Left ventricle myocardium inferior (tissue), 1 donor: ENCODE measurements at regions not wholly inside any gene's neighbourhood (a gene's known extent, or its start where the extent isn't known, plus 50 kb on each side); places are given as distances from the start of the nearest gene placed in this dataset.
"Not testable (repeated sequence)": the region's sequence is repeated elsewhere in the genome, so short reads cannot be mapped to it uniquely, and the experiment has no call there.

ENCODE experiments used
- DNase-seq: peaks from one replicate; pipeline ENCODE4 v3.0.0-alpha.2; 2020
- H3K27ac ChIP-seq: fragments of 200-600 bp; replicated peaks from 2 replicates; pipeline ENCODE4 v1.8.0; 2021
- H3K27me3 ChIP-seq: fragments of 200-600 bp; 2 replicates; pipeline ENCODE4 v1.8.0; 2021; ENCODE audit warnings: low read depth
- H3K36me3 ChIP-seq: fragments of 200-600 bp; 2 replicates; pipeline ENCODE4 v1.8.0; 2021
- H3K4me1 ChIP-seq: fragments of 200-600 bp; 2 replicates; pipeline ENCODE4 v1.8.0; 2021
- H3K4me3 ChIP-seq: fragments of 200-600 bp; 2 replicates; pipeline ENCODE4 v1.8.0; 2021; ENCODE audit warnings: mild to moderate bottlenecking, moderate library complexity
- H3K9me3 ChIP-seq: fragments of 200-600 bp; replicated peaks from 2 replicates; pipeline ENCODE4 v1.8.0; 2021
- CTCF ChIP-seq: fragments of 200-600 bp; IDR thresholded peaks from 2 replicates; pipeline ENCODE4 v1.8.0; 2021; ENCODE audit warnings: antibody characterized with exemption, mild to moderate bottlenecking, borderline replicate concordance
- intact Hi-C: fragments of 100-400 bp; cut with micrococcal nuclease; formaldehyde crosslinking; loops from one replicate; pipeline ENCODE4 v1.11.0; 2022
- donor health status: DM: no; HTN: yes; CAD: no; lungs with severe emphysema.

- Histone ChIP-seq H3K27me3 (peaks cover 4% of the 10 kb centered on the region), H3K36me3 (no peaks in the 10 kb centered on the region), H3K27ac (no peak overlapping the region), H3K4me3 (no peak overlapping the region), H3K4me1 (no peaks in the 10 kb centered on the region), H3K9me3 (no peaks in the 10 kb centered on the region)
- no peak for DNase-seq
- no peak for TF ChIP-seq CTCF
- intact Hi-C loops, result no loop called here
These were observed 98.9 kb upstream of the PMAIP1 start for GRCh38 chr18:59800897-59801296.

- no peak for DNase-seq
- no peaks in the 10 kb centered on the region for H3K9me3 ChIP-seq
- TF ChIP-seq CTCF, result no peak
- no peak overlapping the region for H3K4me3 ChIP-seq
- no peaks in the 10 kb centered on the region for H3K4me1 ChIP-seq
- intact Hi-C loops, result no loop called here
- H3K27ac ChIP-seq, result no peak overlapping the region
- peaks cover 10% of the 10 kb centered on the region for H3K27me3 ChIP-seq
- H3K36me3 ChIP-seq, result no peaks in the 10 kb centered on the region
These were observed 100.3 kb upstream of the PMAIP1 start for GRCh38 chr18:59799383-59800015.

GRCh38 chr18:59795882-59796281 is 98.7 kb upstream of the CCBE1 start:
- no peak for DNase-seq
- no peaks in the 10 kb centered on the region for H3K36me3 ChIP-seq
- intact Hi-C loops, result no loop called here
- no peaks in the 10 kb centered on the region for H3K4me1 ChIP-seq
- no peaks in the 10 kb centered on the region for H3K9me3 ChIP-seq
- H3K27me3 ChIP-seq, result peaks cover 29% of the 10 kb centered on the region
- H3K27ac ChIP-seq, result no peak overlapping the region
- no peak for TF ChIP-seq CTCF
- no peak overlapping the region for H3K4me3 ChIP-seq

- intact Hi-C loops, result no loop called here
- Histone ChIP-seq H3K36me3 (no peaks in the 10 kb centered on the region), H3K4me3 (no peak overlapping the region), H3K9me3 (no peaks in the 10 kb centered on the region), H3K27me3 (peaks cover 46% of the 10 kb centered on the region), H3K4me1 (peaks cover 4% of the 10 kb centered on the region), H3K27ac (no peak overlapping the region)
- DNase-seq, result no peak
- TF ChIP-seq CTCF, result no peak
These were observed 95.1 kb upstream of the CCBE1 start for GRCh38 chr18:59792353-59792752.

GRCh38 chr18:59790346-59790936 is 93.2 kb upstream of the CCBE1 start:
- H3K27ac ChIP-seq, H3K4me3 ChIP-seq, DNase-seq, H3K4me1 ChIP-seq, intact Hi-C loops, H3K9me3 ChIP-seq, H3K36me3 ChIP-seq: not testable (repeated sequence)
- peaks cover 56% of the 10 kb centered on the region for H3K27me3 ChIP-seq

- intact Hi-C loops, result no loop called here
- H3K9me3 ChIP-seq, result no peaks in the 10 kb centered on the region
- no peak overlapping the region for H3K4me3 ChIP-seq
- DNase-seq, result no peak
- peaks cover 4% of the 10 kb centered on the region for H3K4me1 ChIP-seq
- no peak overlapping the region for H3K27ac ChIP-seq
- H3K27me3 ChIP-seq, result peaks cover 49% of the 10 kb centered on the region
- no peak for TF ChIP-seq CTCF
- no peaks in the 10 kb centered on the region for H3K36me3 ChIP-seq
These were observed 91.5 kb upstream of the CCBE1 start for GRCh38 chr18:59788791-59789106.
